PC-9 (cell line): ENCODE measurements at regions not wholly inside any gene's neighbourhood (a gene's known extent, or its start where the extent isn't known, plus 50 kb on each side); places are given as distances from the start of the nearest gene placed in this dataset.

Experiments
- BruUV-seq: library from RNA; stranded (reverse); fragments of 400-500 nt; replicated peaks from 2 replicates; lab custom pipeline; 2021; lab: Mats Ljungman, UMichigan
- CTCF ChIA-PET: fragments of 300-600 bp; sonication (Branson Sonifier 250); formaldehyde crosslinking; loops from one replicate; lab custom pipeline; 2022; ENCODE audit warnings: antibody characterized with exemption; lab: Charles Lee
- POLR2A ChIA-PET: fragments of 300-600 bp; sonication (Branson Sonifier 250); formaldehyde crosslinking; loops from one replicate; lab custom pipeline; 2022; ENCODE audit warnings: antibody characterized with exemption; ENCODE audit not compliant: unreplicated experiment; lab: Charles Lee
- DNase-seq, 2 experiments: peaks; one replicate each; pipeline versions ENCODE4 v3.0.0 to v3.0.0-alpha.2; 2015 to 2022; ENCODE audit warnings: mixed read lengths in 1 of 2
- H2AFZ ChIP-seq: fragments of 200-600 bp; sonication (generic); 2 replicates; pipeline ENCODE4 v1.8.1; 2017; ENCODE audit warnings: antibody characterized with exemption
- H3F3A ChIP-seq: fragments of 200-600 bp; sonication (generic); 2 replicates; pipeline ENCODE4 v1.8.1; 2017; ENCODE audit warnings: antibody characterized with exemption, mild to moderate bottlenecking, low read depth; ENCODE audit not compliant: insufficient read depth
- H3K27ac ChIP-seq: fragments of 200-600 bp; sonication (generic); 2 replicates; pipeline ENCODE4 v1.6.1; 2016; ENCODE audit warnings: mixed run types
- H3K27me3 ChIP-seq: fragments of 200-600 bp; sonication (generic); 2 replicates; pipeline ENCODE4 v1.6.1; 2016; ENCODE audit warnings: low read depth, mixed run types; ENCODE audit not compliant: insufficient read depth
- H3K36me3 ChIP-seq: fragments of 200-600 bp; sonication (generic); 2 replicates; pipeline ENCODE4 v1.6.1; 2016; ENCODE audit warnings: low read depth, mixed run types
- H3K4me1 ChIP-seq: fragments of 200-600 bp; sonication (generic); replicated peaks from 2 replicates; pipeline ENCODE4 v1.6.1; 2016; ENCODE audit warnings: mixed run types; ENCODE audit not compliant: insufficient read depth
- H3K4me2 ChIP-seq: fragments of 200-600 bp; sonication (generic); 2 replicates; pipeline ENCODE4 v1.6.1; 2017; ENCODE audit warnings: mixed run types
- H3K4me3 ChIP-seq: fragments of 200-600 bp; sonication (generic); 2 replicates; pipeline ENCODE4 v1.6.1; 2016; ENCODE audit warnings: mixed run types
- H3K79me2 ChIP-seq: fragments of 200-600 bp; sonication (generic); 2 replicates; pipeline ENCODE4 v1.6.1; 2017; ENCODE audit warnings: low read depth, mixed run types
- H3K9me2 ChIP-seq: fragments of 200-600 bp; sonication (generic); 2 replicates; pipeline ENCODE4 v1.8.1; 2017; ENCODE audit warnings: mild to moderate bottlenecking; ENCODE audit not compliant: insufficient read depth
- H3K9me3 ChIP-seq: fragments of 200-600 bp; sonication (generic); 2 replicates; pipeline ENCODE4 v1.8.1; 2016; ENCODE audit warnings: low read depth; ENCODE audit not compliant: insufficient read depth
- H4K20me1 ChIP-seq: fragments of 200-600 bp; sonication (generic); 2 replicates; pipeline ENCODE4 v1.8.1; 2017; ENCODE audit not compliant: insufficient read depth
- CTCF ChIP-seq: fragments of 200-600 bp; sonication (generic); conservative IDR thresholded peaks from 2 replicates; pipeline ENCODE4 v1.6.1; 2017; ENCODE audit warnings: mixed run types, antibody characterized with exemption, mild to moderate bottlenecking, moderate library complexity
- EZH2 ChIP-seq: fragments of 200-600 bp; sonication (generic); IDR thresholded peaks from 2 replicates; pipeline ENCODE4 v1.8.0; 2017; ENCODE audit warnings: antibody characterized with exemption, low read depth
- intact Hi-C: fragments of 100-400 bp; cut with micrococcal nuclease; formaldehyde crosslinking; loops from one replicate; pipeline ENCODE4 v1.10.0; 2022; ENCODE audit not compliant: unreplicated experiment

GRCh38 chr20:22904386-22904785, 130.7 kb upstream of the SSTR4 start:
- Histone ChIP-seq H4K20me1 (no peaks in the 10 kb centered on the region), H3K27ac (no peak overlapping the region), H3K4me1 (no peaks in the 10 kb centered on the region), H3K27me3 (peaks cover 18% of the 10 kb centered on the region), H2AFZ (no peak overlapping the region), H3K4me2 (no peak overlapping the region), H3F3A (0 out of 2 replicates have a peak, but pooled peaks cover 3% of the 10 kb centered on the region), H3K9me3 (peaks cover 6% of the 10 kb centered on the region; the same call in 1 of the 2 replicates), H3K79me2 (no peaks in the 10 kb centered on the region), H3K4me3 (no peak overlapping the region), H3K9me2 (no peaks in the 10 kb centered on the region), H3K36me3 (no peaks in the 10 kb centered on the region)
- BruUV-seq, result no TSS peak
- POLR2A ChIA-PET, result no interaction called here
- no peak for TF ChIP-seq CTCF
- TF ChIP-seq EZH2, result no peak
- CTCF ChIA-PET, result interaction anchor here (0.6 kb wide), 1 partner anchor 177 kb away, joined by 3 read pairs; no protein-coding TSS in a partner anchor
- DNase-seq, result no peak
- intact Hi-C loops, result no loop called here

- no peak for TF ChIP-seq CTCF
- no peak for TF ChIP-seq EZH2
- Histone ChIP-seq H3K9me2 (no peaks in the 10 kb centered on the region), H3K36me3 (no peaks in the 10 kb centered on the region), H2AFZ (no peak overlapping the region), H3K27ac (no peak overlapping the region), H3K4me3 (no peak overlapping the region), H3K79me2 (no peaks in the 10 kb centered on the region), H3K9me3 (peaks cover 6% of the 10 kb centered on the region; the same call in 1 of the 2 replicates), H3F3A (0 out of 2 replicates have a peak, but pooled peaks cover 3% of the 10 kb centered on the region), H3K27me3 (peaks cover 23% of the 10 kb centered on the region), H4K20me1 (no peaks in the 10 kb centered on the region), H3K4me1 (no peaks in the 10 kb centered on the region), H3K4me2 (no peak overlapping the region)
- ChIA-PET POLR2A (no interaction called here), CTCF (no interaction called here)
- intact Hi-C loops, result no loop called here
- BruUV-seq, result no TSS peak
- no peak for DNase-seq
Observed at GRCh38 chr20:22904905-22905304, 130.2 kb upstream of the SSTR4 start.

- intact Hi-C loops, result no loop called here
Observed at GRCh38 chr20:22905658-22906057, 129.5 kb upstream of the SSTR4 start.

More at GRCh38 chr20:22905658-22906057, 129.5 kb upstream of the SSTR4 start:
- H3K4me3 ChIP-seq, result no peak overlapping the region
- 0 out of 2 replicates have a peak, but pooled peaks cover 3% of the 10 kb centered on the region for H3F3A ChIP-seq
- DNase-seq, result no peak
- no peaks in the 10 kb centered on the region for H4K20me1 ChIP-seq
- H3K79me2 ChIP-seq, result no peaks in the 10 kb centered on the region
- no TSS peak for BruUV-seq
- no peaks in the 10 kb centered on the region for H3K9me2 ChIP-seq
- H3K4me1 ChIP-seq, result no peaks in the 10 kb centered on the region
- peaks cover 6% of the 10 kb centered on the region; the same call in 1 of the 2 replicates for H3K9me3 ChIP-seq
- TF ChIP-seq CTCF, result no peak
- TF ChIP-seq EZH2, result no peak
- peaks cover 31% of the 10 kb centered on the region for H3K27me3 ChIP-seq
- H3K27ac ChIP-seq, result no peak overlapping the region
- ChIA-PET POLR2A (no interaction called here), CTCF (no interaction called here)
- H3K36me3 ChIP-seq, result no peaks in the 10 kb centered on the region
- H3K4me2 ChIP-seq, result no peak overlapping the region
- no peak overlapping the region for H2AFZ ChIP-seq
